Glutamatergic neuron (in vitro differentiated cells): ENCODE measurements at regions not wholly inside any gene's neighbourhood (a gene's known extent, or its start where the extent isn't known, plus 50 kb on each side); places are given as distances from the start of the nearest gene placed in this dataset.

Source experiments
- DNase-seq: peaks from one replicate; pipeline ENCODE4 v3.0.0; 2022
- H3K27ac Mint-ChIP-seq: one replicate; pipeline ENCODE4 v1.8.0; 2020; ENCODE audit warnings: mild to moderate bottlenecking, mixed read lengths, inconsistent platforms; ENCODE audit not compliant: unreplicated experiment
- H3K27me3 Mint-ChIP-seq: one replicate; pipeline ENCODE4 v1.8.0; 2020; ENCODE audit warnings: mild to moderate bottlenecking, moderate library complexity, mixed read lengths, inconsistent platforms; ENCODE audit not compliant: unreplicated experiment
- H3K36me3 Mint-ChIP-seq: one replicate; pipeline ENCODE4 v1.8.0; 2020; ENCODE audit warnings: mild to moderate bottlenecking, mixed read lengths, inconsistent platforms; ENCODE audit not compliant: unreplicated experiment
- H3K4me1 Mint-ChIP-seq: one replicate; pipeline ENCODE4 v1.8.0; 2020; ENCODE audit warnings: mild to moderate bottlenecking, low read depth, mixed read lengths, inconsistent platforms; ENCODE audit not compliant: unreplicated experiment
- H3K4me3 Mint-ChIP-seq: one replicate; pipeline ENCODE4 v1.8.0; 2020; ENCODE audit warnings: mild to moderate bottlenecking, mixed read lengths, inconsistent platforms; ENCODE audit not compliant: unreplicated experiment
- H3K9me3 Mint-ChIP-seq: one replicate; pipeline ENCODE4 v1.8.0; 2020; ENCODE audit warnings: mild to moderate bottlenecking, moderate library complexity, mixed read lengths, inconsistent platforms; ENCODE audit not compliant: unreplicated experiment
- TF ChIP-seq, protein P1 (sequence below): fragments of 200-600 bp; sonication (generic); IDR thresholded peaks from one replicate; pipeline ENCODE4 v1.5.0; 2021; ENCODE audit not compliant: partially characterized antibody, unreplicated experiment

DNA sequence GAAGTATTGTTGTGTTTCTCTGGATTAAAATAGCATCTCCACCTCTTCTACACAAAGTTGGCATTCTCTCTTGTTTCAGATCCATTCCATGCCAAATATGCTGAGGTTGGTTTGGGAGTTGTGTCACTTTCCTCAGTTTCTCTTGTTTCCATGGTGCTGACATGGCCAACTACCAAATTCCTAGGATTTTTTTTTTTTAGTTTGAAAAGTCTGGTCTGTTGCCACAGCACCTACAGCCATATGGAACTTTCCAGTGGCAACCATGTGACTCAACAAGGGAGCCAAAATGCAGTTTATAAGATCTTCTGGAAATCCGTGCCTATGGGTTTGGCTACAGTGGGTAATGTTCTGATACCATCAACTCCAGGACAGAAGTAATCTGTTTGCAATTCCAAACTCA is 96.0 kb upstream of the CLSTN2 start:
- Mint-ChIP-seq H3K9me3 (peaks cover 6% of the 10 kb centered on the region), H3K4me3 (no peak overlapping the region), H3K27me3 (peaks cover 2% of the 10 kb centered on the region), H3K36me3 (no peaks in the 10 kb centered on the region), H3K4me1 (peaks cover 6% of the 10 kb centered on the region), H3K27ac (no peak overlapping the region)
- DNase-seq: no peak
- TF ChIP-seq, protein P1, sequence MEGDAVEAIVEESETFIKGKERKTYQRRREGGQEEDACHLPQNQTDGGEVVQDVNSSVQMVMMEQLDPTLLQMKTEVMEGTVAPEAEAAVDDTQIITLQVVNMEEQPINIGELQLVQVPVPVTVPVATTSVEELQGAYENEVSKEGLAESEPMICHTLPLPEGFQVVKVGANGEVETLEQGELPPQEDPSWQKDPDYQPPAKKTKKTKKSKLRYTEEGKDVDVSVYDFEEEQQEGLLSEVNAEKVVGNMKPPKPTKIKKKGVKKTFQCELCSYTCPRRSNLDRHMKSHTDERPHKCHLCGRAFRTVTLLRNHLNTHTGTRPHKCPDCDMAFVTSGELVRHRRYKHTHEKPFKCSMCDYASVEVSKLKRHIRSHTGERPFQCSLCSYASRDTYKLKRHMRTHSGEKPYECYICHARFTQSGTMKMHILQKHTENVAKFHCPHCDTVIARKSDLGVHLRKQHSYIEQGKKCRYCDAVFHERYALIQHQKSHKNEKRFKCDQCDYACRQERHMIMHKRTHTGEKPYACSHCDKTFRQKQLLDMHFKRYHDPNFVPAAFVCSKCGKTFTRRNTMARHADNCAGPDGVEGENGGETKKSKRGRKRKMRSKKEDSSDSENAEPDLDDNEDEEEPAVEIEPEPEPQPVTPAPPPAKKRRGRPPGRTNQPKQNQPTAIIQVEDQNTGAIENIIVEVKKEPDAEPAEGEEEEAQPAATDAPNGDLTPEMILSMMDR: no peak

DNA sequence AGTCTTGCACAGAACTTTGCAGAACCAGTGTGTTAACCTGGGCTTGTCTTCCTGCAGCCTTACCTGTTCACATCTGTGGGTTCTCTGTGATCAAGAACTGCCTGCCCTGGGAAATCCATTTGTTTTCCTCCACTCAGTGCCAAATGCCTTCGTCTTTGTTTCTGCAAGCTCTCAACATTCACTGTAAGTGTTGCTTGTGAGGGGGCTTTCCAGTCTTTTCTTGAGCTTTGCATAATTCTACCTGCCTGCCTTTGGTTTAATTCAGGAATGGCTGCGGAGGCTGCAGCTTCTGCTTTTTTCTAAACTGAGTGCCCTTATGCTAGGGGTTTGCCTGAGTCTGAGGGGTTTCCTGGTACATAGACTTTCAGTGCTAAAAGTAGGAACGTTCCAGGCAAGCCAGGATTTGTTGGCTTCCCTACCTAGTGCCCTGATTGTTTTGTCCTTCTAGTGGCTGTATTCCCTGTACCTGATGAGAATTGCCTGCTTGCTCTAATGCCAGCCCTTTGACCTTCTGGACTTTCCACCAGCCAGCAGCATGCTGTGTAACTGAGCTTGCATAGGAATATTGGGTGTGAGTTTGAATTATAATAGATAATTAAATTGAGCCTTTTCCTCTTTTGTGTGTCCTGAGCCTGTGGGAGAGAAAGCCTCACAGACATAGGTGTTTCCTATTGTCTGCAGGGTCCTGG is 96.6 kb upstream of the CLSTN2 start:
- H3K27me3 Mint-ChIP-seq: peaks cover 2% of the 10 kb centered on the region
- no peaks in the 10 kb centered on the region for H3K36me3 Mint-ChIP-seq
- TF ChIP-seq, protein P1: no peak
- no peak for DNase-seq
- no peak overlapping the region for H3K4me3 Mint-ChIP-seq
- H3K4me1 Mint-ChIP-seq: peaks cover 6% of the 10 kb centered on the region
- peaks cover 6% of the 10 kb centered on the region for H3K9me3 Mint-ChIP-seq
- no peak overlapping the region for H3K27ac Mint-ChIP-seq

DNA sequence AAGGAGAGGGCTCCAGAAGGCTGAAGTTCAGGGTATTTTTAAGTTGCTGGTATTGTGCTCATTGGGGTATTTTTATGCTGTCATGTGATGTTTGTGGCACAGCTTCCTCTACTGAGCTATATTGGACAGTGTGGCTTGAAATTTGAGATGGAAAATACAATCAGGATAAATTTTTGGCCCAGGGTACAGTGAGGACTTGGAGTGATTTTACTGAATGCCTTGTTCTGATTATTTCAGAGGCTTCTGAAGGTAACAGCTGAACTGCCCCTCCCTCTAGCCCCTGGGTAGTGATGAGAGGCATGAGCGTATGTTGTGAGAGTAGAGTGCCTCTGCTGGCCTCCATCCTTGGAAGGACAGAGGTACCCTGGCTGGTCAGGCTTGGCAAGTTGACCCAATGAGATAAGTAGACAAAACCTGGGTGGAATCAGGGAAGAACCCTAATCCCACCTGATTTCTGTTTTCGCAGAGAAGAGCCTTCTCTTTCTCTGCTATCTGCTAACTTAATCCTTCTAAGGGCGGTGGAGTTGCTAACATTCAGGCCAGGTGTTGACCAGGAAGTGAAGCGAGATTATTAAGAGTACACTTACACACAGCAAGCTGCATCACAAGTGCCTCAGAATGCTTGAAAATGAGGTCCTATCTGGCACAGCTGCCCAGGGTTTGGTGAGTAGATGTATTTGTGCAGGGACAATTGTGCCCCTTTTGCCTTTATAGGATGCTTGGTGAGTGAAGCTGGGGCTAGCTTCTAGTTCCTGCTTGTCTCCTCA is 98.1 kb upstream of the CLSTN2 start:
- TF ChIP-seq, protein P1: no peak
- Mint-ChIP-seq H3K4me3 (no peak overlapping the region), H3K36me3 (no peaks in the 10 kb centered on the region), H3K9me3 (peaks cover 6% of the 10 kb centered on the region), H3K27ac (no peak overlapping the region), H3K27me3 (peaks cover 2% of the 10 kb centered on the region), H3K4me1 (peaks cover 11% of the 10 kb centered on the region)
- no peak for DNase-seq

DNA sequence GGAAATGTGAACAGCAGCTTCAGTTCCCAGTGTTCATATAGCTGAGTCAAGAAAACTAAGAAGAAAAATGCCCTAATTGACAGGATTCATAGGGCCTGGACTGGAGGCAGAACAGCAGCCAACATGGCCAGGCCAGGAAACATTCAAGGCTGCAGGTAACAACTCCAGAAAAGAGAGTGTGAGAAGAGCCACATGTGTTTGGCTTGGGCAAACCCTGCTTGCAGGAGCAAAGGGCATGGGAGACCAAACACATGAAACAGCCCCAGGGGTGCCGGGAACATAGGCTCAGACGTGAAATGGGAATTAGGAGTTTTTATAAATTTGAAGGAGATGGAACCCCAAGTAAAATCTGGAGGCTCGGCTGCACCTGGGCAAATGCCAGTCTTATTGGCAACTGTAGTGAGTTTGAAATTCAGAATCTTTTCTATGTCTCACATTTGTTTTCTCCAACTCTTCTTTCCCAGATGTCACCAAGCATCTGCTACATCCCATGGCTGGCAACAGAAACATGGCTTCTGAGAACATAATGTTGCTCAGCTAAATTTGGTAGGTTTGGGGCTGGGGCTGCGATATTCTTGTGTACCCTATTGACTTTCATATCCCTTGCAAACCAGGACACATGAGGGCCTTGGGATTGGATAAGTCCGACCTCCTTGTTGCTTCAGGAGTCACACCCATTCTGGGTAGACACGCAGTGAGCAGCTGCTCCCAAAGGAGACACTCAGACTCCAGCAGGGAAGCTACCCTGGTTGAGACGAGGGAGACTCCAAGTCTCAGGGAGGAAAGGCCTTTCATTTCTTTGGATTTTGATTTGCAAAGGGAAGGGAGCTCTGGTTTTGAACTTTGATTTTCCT is 98.9 kb upstream of the CLSTN2 start:
- Mint-ChIP-seq H3K27ac (no peak overlapping the region), H3K4me1 (peaks cover 16% of the 10 kb centered on the region), H3K9me3 (peaks cover 9% of the 10 kb centered on the region), H3K36me3 (no peaks in the 10 kb centered on the region), H3K27me3 (peaks cover 3% of the 10 kb centered on the region), H3K4me3 (no peak overlapping the region)
- no peak for DNase-seq
- TF ChIP-seq, protein P1: no peak
